COLO668 (cell line): ENCODE measurements at regions not wholly inside any gene's neighbourhood (a gene's known extent, or its start where the extent isn't known, plus 50 kb on each side); places are given as distances from the start of the nearest gene placed in this dataset.
A peak's percentile ranks its signal among the peaks of the same experiment; 100 is the strongest.

ENCODE experiments used
- DNase-seq: peaks from one replicate; lab custom pipeline; 2025; ENCODE audit not compliant: unreplicated experiment; lab: John Stamatoyannopoulos, UW

DNA sequence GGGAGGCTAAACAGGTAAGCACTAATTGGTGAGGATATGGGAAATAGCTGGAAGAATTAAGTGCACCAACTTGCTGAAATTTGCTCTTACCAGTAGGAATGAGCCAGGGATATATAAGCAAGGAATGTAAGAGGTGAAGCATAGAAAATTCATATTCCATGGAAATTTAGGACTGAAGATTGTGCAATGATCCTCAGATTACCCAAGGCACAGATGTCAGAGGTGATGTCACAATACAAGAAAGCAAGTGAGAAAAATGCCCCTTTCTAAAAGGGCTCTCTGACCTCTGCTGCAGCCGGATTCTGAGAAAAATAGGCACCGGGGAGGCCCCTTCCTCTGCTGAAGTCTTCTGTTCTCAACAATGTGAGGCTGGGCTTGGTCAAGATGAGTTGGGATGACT lies 112.3 kb upstream of the ZNF678 start:
- DNase-seq = no peak

DNA sequence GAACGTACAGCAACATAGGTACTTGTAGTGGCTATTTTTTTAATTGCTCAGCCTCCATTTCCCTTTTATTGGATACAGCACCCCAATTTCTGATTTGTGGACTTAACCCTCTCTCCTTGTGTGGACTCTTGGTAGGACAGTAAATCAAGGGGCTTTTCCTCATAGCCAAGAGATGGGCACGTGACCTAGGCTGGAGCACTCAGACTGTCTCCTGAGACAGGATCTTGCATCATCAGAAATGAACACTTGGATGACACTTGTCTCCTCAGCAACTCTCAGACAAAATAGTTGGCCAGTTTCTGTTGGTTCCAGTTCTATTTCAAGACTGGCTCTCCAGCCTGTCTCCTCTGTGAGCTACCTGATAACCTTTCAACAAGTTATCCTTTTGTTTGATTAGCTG lies 112.9 kb upstream of the ZNF678 start:
- DNase-seq = no peak

DNA sequence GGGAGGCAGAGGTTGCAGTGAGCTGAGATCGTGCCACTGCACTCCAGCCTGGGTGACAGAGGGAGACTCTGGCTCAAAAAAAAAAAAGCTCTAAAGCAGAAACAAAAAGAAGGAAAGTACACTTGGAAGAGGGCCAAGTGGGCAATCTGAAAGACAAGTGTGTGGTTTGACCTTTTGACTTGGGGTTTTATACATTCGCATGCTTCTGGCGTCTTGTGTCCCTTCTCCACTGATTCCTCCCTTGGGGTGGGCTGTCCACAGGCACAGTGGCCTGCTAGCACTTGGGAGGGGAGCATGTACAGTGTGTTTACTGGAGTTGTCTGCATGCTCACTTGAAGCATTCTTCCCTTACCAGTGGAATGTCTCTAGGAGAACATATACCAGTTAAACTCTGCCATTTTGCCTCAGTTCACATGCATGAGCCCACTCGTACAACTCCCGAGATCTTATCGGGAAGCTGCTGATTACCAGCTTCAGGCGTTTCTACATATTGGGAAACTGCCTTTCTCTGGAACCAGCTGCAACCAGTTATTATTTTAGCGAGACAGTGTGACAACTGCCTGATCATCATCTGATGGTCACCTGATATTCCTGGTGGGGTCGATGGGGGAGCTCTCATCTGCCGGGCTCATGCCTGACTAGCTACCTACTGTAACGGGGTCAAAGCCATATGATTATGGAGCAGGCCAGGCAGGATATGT lies 113.5 kb upstream of the ZNF678 start:
- DNase-seq = no peak

DNA sequence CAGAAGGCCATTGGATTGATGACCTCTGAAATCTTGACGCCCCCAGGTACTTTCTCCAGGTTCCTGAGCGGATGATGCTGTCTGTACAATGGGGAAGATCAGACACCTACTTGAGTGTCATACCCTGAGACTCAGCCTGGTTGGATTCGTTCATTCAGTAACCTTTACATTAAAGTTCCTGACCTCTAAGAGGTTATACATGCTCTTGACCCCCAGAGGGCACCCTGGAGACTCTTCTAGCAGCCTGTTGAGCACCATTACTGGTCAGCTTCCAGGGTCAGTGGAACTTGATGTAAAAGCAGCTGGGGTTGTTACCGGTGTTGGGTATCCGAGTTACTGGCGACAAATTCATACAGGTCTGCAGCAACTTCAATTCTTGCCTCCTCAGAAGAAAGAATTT lies 114.3 kb upstream of the ZNF678 start:
- DNase-seq = peak; percentile 52

DNA sequence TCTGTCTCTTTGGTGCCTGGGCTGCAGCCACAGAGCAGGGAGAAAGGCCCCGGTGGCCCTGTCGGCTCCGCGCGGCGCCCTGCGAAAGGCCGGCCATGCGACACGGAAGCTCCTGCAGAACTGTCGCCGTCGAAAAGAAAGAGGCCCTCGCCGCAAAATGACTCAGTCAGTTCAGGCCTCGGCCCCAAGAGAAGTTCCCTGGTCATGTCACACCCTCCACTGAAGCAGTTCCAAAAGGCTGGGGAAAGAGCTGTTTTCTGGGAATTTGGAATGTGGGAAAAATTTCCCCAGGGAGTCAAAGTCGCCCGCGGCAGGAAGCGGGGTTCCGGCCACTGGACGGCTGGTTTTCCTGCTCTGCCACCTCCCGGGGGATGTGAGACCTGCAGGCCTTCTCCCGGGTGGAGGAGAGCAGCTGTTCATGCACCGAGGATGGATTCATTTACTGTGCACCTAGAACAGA lies 115.8 kb upstream of the ZNF678 start:
- peak; percentile 46 for DNase-seq

DNA sequence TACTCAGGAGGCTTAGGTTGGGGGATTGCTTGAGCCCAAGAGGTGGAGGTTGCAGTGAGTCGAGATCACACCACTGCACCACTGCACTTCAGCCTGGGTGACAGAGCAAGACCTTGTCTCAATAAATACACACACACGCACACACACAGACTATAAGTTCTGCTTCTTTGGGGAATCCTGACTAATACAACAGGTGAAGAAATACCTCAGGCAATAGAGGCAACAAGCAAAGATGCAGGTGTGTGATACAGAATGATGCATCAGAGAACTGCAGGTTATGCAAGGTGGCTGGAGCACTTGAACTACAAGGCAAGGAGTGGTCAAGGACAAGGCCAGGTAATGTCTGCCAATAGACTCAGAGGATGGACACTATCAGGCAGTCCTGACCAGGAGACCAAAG lies 117.6 kb upstream of the ZNF678 start:
- no peak for DNase-seq

DNA sequence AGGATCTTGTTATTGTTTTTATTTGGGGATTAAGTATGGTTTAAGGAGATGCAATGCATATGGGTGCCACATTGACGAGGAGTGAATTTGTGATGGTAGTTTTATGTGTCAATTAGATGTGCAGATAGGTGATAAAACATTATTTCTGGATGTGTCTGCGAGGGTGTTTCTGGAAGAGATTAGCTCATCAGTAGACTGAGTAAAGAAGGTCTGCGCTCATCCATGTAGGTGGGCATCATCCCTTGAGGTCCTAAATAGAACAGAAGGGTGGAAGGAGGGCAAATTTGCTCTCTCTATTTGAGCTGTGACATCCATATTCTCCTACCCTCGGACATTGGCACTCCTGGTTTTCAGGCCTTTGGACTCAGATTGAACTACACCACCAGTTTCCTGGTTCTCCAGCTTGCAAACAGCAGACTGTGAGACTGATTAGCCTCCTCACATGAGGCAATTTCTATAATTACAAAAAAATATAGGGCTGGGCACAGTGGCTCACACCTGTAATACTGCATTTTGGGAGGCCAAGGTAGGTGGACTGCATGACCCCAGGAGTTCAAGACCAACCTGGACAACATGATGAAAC lies 118.2 kb upstream of the ZNF678 start:
- no peak for DNase-seq

DNA sequence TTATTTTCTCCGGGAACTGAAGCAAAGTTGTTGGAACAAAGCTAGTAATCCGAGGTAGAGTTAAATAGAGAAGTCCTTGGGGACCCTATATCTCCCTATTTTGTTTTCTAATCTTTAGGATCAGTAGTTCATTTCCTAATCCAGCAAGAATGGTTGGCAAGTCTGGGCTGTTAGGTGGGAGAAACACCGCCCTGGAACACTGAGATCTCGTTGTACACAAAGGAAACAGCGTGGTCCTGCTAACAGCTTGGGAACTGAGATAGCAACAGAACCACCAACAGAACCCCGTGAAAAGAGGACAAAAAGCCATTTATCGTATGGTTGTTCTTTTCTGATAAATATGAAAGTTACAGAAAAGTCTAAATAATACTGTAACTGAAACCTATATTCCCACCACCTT lies 121.9 kb upstream of the CDC42BPA start:
- no peak for DNase-seq

DNA sequence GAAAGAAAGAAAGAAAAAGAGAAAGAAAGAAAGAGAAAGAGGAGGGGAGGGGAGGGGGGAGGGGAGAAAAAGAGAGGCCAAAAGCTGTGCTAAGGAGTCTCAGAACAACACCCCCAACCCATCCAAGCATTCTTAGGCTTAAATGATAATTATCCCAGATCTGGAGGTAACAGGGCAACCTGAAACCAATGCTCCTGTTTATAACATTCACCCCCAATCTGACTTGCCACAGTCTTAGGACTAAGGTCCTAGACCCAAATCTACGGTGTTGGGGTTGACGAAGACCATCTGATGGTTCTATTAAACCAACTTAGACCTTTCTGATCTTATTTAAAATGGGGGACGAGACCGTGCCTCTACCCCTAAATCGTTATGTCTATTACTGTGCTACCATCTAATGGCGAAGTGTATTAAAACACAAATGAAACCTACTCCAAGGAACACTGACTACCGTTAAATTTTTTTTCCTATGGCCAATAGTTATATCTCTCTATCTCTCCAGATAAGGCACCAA lies 119.3 kb upstream of the CDC42BPA start:
- no peak for DNase-seq

DNA sequence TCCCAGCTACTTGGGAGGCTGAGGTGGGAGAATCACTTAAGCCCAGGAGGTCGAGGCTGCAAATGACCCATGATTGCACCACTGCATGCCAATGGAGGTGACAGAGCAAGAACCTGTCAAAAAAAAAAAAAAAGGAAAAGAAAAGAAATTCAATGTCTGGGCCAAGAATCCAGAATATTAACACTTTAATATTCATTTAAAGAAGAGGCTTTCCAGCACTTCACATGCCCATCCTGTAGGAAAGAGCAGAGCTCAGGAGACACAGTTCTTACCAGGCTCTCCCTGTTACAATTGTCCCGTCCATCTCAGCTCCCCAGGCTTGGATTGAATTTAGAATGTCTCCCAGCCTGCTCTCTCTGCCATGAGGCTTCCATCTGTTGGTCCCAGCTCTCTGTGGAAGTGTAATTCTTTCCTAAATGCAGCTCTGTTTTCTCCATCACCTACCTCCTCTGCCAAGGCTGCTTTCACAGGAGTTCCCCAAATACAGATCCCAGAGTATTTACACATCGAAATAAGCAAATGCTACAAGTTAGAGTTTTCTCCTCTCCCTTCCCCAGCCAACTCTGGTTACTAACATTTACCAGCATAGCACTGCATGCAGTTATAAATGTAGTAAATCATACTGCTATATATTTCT lies 116.6 kb upstream of the CDC42BPA start:
- no peak for DNase-seq

DNA sequence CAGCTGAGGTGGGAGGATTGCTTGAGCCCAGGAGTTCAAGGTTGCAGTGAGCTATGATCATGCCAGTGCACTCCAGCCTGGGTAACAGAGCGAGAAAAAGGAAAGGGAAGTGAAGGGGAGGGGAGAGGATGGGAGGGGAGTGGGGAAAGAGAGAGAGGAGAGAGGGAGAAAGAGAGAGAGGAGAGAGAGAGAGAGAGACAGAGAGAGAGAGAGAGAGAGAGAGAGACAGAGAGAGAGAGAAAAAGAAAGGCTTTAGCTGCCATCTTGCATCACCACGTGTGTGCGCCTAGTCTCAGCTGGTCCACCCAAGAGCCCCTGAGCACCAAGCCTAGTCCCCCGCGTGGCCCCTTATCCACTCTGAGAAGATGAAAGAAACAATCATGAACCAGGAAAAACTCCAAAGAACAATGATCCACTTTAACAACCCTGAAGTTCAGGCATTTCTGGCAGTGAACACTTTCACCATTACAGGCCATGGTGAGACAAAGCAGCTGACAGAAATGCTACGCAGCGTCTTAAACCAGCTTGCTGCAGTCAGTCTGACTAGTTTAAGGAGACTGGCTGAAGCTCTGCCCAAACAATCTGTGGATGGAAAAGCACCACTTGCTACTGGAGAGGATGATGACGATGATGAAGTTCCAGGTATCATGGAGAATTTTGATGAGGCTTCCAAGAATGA lies 115.5 kb upstream of the CDC42BPA start:
- DNase-seq = no peak

DNA sequence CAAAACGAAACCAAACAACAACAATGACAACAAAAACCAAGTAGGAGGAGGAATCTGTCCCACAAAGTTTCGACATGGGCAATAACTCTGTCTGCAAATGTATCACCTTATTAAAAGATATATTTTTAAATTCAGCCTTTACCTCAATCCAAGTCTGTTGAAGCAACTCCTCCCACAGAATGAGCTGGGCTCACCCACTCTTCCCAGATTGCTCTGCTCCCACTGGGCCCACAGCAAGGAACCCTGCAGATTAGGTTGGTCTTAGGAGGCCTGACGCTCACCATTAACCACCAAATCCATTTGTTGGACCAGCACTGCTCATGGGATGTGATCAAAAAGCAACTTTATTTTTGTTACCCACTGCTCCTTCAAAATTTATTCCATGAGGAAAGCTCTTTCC lies 114.7 kb upstream of the CDC42BPA start:
- DNase-seq = no peak

DNA sequence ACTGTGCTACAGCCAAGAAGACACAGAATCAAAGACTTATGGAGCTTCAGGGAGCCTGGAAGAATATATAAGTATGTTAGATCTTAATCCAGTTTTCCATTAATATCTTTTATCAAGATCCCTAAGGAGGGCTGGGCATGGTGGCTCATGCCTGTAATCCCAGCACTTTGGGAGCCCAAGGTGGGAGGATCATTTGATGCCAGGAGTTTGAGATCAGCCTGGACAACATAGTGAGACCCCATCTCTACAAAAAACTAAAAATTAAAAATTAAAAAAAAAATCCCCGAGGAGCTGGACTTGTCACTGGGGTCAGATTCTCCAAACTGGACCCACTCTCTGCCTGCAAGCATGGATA lies 113.9 kb upstream of the CDC42BPA start:
- no peak for DNase-seq

DNA sequence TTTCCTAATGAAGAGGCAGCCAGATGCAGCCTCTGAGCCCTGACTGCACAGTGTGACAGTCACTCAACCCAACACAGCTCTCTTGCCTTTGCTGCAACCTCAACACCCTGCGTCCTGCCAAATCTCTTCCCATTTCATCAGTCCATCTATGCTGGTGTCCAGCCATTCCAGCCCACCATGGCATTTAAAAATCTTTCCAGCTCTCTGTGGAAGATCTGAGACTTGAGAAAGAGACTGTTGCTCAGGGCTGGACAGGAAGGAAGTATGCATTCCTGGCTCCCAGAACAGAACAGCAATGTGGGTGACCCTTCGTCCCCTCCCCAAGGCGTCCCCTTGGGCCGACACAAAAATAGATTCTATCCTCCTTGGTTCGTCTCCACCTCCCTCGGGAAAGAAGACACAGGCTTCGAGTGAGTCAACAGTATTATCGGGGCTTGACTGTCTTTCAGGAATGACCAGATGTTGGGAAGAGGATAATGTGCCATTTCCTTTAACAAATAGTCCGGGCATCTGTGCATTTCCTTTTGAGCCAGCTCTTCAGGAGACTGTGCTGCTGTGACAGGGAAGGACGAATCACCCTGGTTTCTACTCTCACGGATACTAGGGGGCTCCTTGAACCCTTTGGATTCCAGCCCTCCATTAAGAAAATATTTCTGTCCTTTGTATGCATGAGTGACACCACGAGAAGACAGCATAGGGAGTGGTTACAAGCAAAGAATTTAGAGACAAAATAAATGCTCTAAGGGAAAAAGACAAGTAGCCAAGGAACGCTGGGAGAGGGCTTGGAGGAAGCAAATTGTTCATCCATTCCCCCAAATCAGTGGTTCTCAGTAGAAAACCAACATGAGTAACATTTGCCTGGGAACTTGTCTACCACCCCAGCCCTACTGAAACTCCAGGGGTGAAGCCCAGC lies 111.4 kb upstream of the CDC42BPA start:
- DNase-seq = no peak

DNA sequence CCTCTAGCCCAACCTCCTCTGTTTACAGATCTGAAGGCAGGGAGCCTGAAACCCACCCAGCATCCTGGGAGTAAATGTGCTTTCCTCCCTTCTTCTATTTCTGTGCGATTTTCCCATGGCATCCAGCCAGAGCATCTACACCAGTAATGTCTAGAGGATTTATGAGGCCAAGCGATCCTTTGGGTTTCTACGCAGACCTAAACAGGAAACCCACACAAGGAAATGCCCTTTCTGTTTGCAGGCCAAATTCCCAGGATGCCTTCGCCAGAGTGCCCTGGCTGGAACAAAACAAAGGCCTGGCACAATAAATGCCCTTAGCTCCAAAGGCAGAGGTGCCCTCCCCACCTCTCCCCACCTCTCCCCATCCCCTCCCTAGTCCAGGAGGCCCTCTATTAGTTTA lies 110.5 kb upstream of the CDC42BPA start:
- peak; percentile 61 for DNase-seq

DNA sequence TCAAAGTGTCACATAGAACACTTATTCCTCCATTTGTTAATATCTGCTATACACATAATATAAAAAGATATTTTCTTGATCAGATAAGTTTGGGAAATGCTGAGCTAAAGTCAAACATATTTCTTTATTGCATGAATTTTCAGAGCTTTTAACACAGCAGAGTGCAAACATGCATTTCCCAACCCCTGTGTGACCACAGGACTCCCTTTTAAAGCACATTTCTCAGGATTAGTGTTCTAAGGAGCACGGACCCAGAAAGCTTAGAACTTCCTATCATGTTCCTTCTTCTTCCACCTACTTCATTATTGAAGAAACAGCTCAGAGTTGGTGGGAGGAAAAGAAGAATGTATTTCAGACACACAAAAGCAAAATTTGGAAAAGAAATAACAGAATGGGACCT lies 109.1 kb upstream of the CDC42BPA start:
- no peak for DNase-seq

DNA sequence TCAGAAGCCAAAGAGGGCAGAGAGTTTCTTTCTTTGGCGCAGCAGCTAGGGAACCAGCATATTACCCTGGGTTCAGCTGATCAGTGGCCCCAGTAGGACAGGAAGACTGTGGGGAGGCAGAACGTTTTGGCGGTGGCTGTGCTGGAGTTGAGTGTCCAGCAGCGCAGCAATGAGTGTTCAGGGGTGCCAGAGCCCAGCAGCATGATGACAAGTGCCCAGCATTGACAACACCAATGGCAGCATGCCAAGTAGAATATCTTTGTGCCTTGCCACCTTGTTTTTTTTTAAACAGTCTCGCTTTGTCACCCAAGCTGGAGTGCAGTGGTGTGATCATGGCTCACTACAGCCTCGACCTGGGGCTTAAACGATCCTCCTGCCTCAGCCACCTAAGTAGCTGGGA lies 106.7 kb upstream of the CDC42BPA start:
- DNase-seq = no peak

DNA sequence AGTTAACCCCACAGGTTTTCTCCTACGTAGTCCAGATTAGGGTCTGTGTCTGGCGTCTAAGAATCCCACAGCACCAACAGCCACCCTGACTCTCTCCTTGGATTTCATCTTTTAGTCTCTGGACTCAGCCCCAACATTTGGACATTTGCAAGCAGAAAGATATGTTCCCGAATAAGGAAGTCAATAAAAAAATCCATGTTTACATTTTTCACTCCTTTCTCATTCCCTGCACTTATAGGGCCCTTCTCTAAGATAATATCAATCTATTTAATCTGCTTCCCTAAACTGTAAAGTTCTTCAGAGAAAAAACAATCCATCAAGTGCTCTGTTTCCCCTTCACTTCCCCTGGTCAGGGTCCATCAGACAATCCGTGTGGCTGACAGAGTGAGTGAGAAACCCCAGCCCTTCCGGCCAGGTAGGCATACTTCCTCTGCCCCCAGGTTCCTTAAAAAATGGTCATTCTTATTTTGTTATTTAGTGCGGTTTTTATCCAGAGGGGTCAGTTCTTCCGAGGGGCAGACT lies 105.9 kb upstream of the CDC42BPA start:
- no peak for DNase-seq

DNA sequence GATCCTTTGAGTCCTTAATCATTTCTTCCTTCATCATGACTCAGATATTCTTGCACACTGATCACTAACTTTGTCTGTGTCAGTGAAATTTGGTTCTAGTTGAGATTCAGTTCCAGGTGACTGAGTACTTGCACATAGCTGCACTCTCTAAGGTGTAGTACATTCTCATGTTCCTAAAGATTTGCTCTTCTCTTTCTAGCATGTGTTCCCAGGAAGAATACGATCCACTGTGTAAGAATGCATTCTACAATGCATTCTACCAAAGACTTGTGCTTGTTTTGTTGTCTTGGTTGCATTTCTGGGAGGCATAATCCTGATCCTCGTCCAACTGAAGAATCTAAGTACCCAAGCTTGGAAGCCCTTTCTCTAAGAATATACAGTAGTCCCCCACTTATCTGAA lies 104.3 kb upstream of the CDC42BPA start:
- DNase-seq = no peak

DNA sequence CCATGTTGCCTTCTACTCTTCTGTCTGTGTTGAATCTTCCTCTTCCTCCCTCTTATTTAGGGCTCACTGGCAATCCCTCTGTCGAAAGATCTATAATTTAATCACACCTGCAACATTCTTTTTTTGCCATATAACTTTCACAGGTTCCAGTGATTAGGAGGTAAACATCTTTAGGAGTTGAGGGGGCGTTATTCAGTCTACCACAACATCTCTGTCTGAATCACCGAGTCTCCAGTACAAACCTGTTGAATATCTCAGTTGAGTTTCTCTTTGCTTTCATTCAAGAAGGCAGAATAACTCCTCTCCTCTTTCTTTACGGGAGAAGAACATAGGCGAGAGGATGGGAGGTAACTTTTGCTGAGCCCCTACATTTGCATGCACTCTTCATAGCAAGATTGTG lies 101.9 kb upstream of the CDC42BPA start:
- no peak for DNase-seq
